ENCODE measurements at regions not wholly inside any gene's neighbourhood (a gene's known extent, or its start where the extent isn't known, plus 50 kb on each side); places are given as distances from the start of the nearest gene placed in this dataset.

DNA sequence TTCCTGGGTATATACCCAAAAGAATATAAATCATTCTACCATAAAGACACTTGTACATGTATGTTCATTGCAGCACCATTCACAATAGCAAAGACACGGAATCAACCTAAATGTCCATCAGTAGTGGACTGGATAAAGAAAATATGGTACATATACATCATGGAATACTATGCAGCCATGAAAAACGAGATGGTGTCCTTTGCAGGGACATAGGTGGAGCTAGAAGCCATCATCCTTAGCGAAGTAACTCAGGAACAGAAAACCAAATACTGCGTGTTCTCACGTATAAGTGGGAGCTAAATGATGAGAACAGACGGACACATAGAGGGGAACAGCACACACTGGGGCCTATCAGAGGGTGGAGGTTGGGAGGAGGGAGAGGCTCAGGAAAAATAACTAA lies 183.7 kb upstream of the CELF2 start:
- no peak overlapping the region for H3K4me3 Mint-ChIP-seq
- ATAC-seq (no peak), DNase-seq (no peak)
- H3K27ac Mint-ChIP-seq, result no peak overlapping the region
- H3K9me3 Mint-ChIP-seq (ENCODE audit: low read depth), result no peaks in the 10 kb centered on the region
- H3K36me3 Mint-ChIP-seq (ENCODE audit: low read depth), result no peaks in the 10 kb centered on the region
- H3K27me3 Mint-ChIP-seq, result peaks cover 6% of the 10 kb centered on the region
- intact Hi-C loops (cut with DNase I, micrococcal nuclease), result no loop called here
- ChIA-PET CTCF (no interaction called here), POLR2A (no interaction called here)
- H3K4me1 Mint-ChIP-seq, result no peaks in the 10 kb centered on the region

DNA sequence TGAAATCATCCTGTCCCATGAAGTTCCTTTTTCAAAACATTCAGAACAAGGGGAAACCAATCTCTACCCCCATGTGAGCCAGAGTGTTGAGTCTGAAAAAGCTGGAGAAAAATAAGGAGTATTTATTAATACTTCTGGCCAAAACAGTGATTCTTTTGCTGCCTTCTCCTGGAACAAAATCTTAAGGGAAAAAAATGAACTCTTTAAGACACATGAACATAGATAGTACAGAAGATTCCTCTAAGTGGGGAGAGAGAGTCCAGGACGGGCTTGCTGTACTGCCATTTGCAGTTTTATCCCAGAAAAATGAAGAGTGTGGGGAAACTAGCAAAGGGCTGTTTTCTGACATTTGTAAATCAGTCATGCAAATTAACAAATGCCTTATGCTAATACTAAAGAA lies 173.4 kb upstream of the CELF2 start:
- no peak for DNase-seq
- H3K27me3 Mint-ChIP-seq, result peaks cover 9% of the 10 kb centered on the region
- H3K9me3 Mint-ChIP-seq (ENCODE audit: low read depth), result peaks cover 5% of the 10 kb centered on the region
- POLR2A ChIA-PET, result no interaction called here
- H3K4me3 Mint-ChIP-seq, result no peak overlapping the region
- ATAC-seq, result no peak
- no peak overlapping the region for H3K27ac Mint-ChIP-seq
- intact Hi-C loops (cut with DNase I, micrococcal nuclease), result no loop called here
- H3K4me1 Mint-ChIP-seq, result no peaks in the 10 kb centered on the region
- CTCF ChIA-PET, result no interaction called here
- H3K36me3 Mint-ChIP-seq (ENCODE audit: low read depth), result no peaks in the 10 kb centered on the region

DNA sequence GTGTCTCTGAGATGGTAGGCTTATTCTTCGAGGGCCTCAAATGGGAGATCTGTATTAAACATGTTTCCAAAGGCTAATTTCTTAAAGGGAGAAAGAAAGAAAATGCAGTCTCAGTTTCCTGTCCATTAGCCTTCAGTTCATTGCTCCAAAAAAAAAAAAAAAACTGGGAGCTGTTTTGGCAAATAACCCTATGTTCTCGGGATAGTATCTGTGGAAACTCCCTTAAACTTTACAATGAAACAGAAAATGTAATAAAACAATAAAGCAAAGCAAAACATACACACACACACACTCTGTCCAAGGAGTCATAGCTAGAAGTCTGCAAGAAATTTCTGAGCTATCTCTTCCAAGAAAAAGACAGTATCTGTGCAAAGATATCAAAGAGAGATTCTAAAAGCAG lies 172.5 kb upstream of the CELF2 start:
- ATAC-seq (no peak), DNase-seq (no peak)
- intact Hi-C loops (cut with DNase I, micrococcal nuclease), result no loop called here
- H3K4me3 Mint-ChIP-seq, result no peak overlapping the region
- peaks cover 12% of the 10 kb centered on the region for H3K27me3 Mint-ChIP-seq
- H3K4me1 Mint-ChIP-seq, result no peaks in the 10 kb centered on the region
- peaks cover 4% of the 10 kb centered on the region for H3K9me3 Mint-ChIP-seq (ENCODE audit: low read depth)
- H3K27ac Mint-ChIP-seq, result no peak overlapping the region
- CTCF ChIA-PET, result no interaction called here
- no peaks in the 10 kb centered on the region for H3K36me3 Mint-ChIP-seq (ENCODE audit: low read depth)
- POLR2A ChIA-PET, result no interaction called here

DNA sequence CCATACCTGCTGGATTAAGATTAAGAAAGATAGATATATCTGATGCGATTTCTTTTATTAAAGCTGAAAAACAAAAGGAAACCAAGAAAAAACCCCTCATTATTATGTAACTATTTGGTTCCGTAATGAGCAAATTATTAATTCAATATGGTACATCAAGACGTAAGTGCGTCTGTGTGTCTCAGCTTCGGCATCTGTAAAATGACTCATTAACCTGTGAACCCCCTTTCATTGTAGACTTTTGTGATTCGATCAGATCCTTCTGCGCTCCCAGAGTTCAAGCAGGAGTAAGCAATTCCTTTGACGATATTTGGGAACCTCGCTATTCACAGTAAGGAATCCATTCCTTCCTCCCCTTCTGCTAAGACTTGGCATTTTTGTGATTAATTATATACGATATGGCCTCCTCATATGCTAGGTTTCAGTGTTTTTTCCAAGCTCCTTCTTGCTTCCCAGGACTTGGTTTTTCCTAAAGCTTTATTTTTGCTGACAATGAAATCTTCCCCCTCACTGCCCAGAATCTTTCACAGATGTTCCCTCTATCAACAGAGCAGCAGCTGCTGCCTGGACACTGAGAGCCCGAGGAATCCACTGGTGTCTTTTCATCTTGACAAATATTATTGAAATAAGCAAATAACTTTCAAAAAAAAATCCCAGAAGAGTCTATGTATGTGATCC lies 171.7 kb upstream of the CELF2 start:
- DNase-seq, result no peak
- intact Hi-C loops (cut with DNase I, micrococcal nuclease), result no loop called here
- no peak overlapping the region for H3K4me3 Mint-ChIP-seq
- POLR2A ChIA-PET, result no interaction called here
- no peak for ATAC-seq
- H3K27ac Mint-ChIP-seq, result no peak overlapping the region
- CTCF ChIA-PET, result interaction anchor here (0.7 kb wide), 1 partner anchor 256 kb away, joined by 3 read pairs; no protein-coding TSS in a partner anchor
- H3K9me3 Mint-ChIP-seq (ENCODE audit: low read depth), result no peaks in the 10 kb centered on the region
- no peaks in the 10 kb centered on the region for H3K36me3 Mint-ChIP-seq (ENCODE audit: low read depth)
- no peaks in the 10 kb centered on the region for H3K4me1 Mint-ChIP-seq
- peaks cover 14% of the 10 kb centered on the region for H3K27me3 Mint-ChIP-seq

DNA sequence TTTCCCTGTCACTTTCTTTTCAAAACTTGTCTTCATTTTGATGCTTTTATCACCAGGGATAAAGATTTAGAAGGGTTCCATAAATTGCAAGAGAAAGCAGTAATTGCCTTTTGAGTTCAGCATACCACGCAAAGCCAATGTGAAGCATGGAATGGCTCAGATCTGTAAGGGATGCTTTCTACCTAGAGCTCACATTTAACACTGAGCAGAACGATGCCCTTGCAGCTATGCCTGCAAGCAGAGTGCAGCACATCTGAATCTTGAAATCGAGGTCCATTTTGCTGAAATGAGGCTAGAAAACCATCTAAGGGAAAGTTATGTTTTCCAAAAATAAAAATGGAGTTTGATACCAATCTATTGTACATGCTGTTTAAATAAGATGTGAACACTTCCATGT lies 171.2 kb upstream of the CELF2 start:
- DNase-seq, result no peak
- intact Hi-C loops (cut with DNase I, micrococcal nuclease), result no loop called here
- POLR2A ChIA-PET, result no interaction called here
- ATAC-seq, result no peak
- Mint-ChIP-seq H3K4me1 (no peaks in the 10 kb centered on the region), H3K27ac (no peak overlapping the region), H3K9me3 (ENCODE audit: low read depth) (no peaks in the 10 kb centered on the region), H3K4me3 (no peak overlapping the region), H3K27me3 (peaks cover 16% of the 10 kb centered on the region), H3K36me3 (ENCODE audit: low read depth) (no peaks in the 10 kb centered on the region)
- CTCF ChIA-PET, result interaction anchor here (0.7 kb wide), 1 partner anchor 257 kb away, joined by 3 read pairs; no protein-coding TSS in a partner anchor

DNA sequence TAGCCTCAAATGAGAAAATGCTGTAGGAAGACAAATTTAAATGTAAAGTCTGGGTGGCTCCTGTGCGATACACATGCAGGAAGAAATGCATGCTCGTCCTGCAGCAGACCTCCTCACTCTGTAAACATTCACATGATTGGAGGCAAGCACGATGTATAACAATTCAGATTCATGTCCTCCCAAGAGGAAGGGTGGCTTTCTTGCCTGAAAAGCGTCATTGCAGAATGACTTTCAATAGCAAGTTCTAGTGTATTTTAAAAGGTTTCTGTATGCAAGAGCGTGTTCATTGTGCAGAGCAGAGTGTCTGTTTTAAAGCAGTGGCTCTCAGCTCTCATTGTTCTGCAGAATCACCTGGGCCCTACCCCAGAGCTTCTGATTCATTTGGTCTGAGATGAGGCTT lies 170.3 kb upstream of the CELF2 start:
- no peak overlapping the region for H3K27ac Mint-ChIP-seq
- ChIA-PET CTCF (no interaction called here), POLR2A (no interaction called here)
- DNase-seq (no peak), ATAC-seq (no peak)
- H3K4me1 Mint-ChIP-seq, result no peaks in the 10 kb centered on the region
- intact Hi-C loops (cut with DNase I, micrococcal nuclease), result no loop called here
- H3K36me3 Mint-ChIP-seq (ENCODE audit: low read depth), result no peaks in the 10 kb centered on the region
- H3K27me3 Mint-ChIP-seq, result peaks cover 21% of the 10 kb centered on the region
- H3K4me3 Mint-ChIP-seq, result no peak overlapping the region
- no peaks in the 10 kb centered on the region for H3K9me3 Mint-ChIP-seq (ENCODE audit: low read depth)

DNA sequence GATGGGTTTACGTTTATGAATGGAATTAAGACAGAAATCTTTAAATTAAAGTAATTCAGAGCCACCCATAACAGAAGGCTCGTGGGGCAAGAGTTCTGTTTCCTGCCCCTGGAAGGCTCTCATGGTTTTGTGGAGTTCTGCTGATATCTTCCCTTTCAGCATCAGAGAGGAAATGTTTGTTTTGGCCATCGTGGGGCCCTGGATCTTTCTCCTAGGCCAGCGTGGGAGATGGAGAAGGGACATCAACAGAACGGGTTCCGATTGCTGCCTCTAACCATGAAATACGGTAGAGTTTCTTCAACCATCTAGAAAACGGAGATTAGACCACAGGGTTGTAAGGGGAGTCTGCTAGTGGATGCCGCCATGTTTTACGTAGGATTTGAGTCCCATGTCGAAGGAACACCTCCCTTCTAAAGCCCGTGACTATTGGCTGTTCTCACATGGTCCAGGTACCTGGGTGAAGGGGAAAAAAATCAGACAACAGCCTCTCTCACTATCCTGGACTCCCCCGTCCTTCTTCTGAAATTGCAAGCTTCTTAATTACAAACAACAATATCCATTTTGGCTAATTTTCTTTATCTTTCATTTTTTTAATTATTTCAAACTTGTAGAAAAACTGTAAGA lies 169.1 kb upstream of the CELF2 start:
- H3K4me3 Mint-ChIP-seq, result no peak overlapping the region
- H3K27me3 Mint-ChIP-seq, result peaks cover 23% of the 10 kb centered on the region
- H3K9me3 Mint-ChIP-seq (ENCODE audit: low read depth), result no peaks in the 10 kb centered on the region
- ChIA-PET POLR2A (no interaction called here), CTCF (interaction anchor here (0.7 kb wide), 1 partner anchor 163 kb away, joined by 3 read pairs; no protein-coding TSS in a partner anchor)
- H3K36me3 Mint-ChIP-seq (ENCODE audit: low read depth), result no peaks in the 10 kb centered on the region
- H3K27ac Mint-ChIP-seq, result no peak overlapping the region
- H3K4me1 Mint-ChIP-seq, result no peaks in the 10 kb centered on the region
- DNase-seq, result no peak
- ATAC-seq, result no peak
- intact Hi-C loops (cut with DNase I, micrococcal nuclease), result no loop called here

DNA sequence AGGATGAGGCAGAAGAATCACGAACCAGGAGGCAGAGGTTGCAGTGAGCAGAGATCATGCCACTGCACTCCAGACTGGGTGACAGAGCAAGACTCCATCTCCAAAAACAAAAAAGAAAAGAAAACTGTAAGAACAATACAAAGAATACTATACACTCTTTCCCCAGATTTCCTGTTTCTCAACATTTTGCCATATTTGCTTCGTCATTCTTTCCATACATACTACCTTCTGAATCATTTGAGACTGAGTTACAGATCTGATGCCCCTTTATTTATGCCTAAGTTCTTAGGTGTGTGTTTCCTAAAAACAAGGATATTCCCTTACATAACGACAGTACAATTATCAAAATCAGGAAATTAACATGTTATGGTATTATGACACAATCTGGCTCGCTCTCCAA lies 168.4 kb upstream of the CELF2 start:
- ChIA-PET POLR2A (no interaction called here), CTCF (no interaction called here)
- no peaks in the 10 kb centered on the region for H3K36me3 Mint-ChIP-seq (ENCODE audit: low read depth)
- H3K27ac Mint-ChIP-seq, result no peak overlapping the region
- ATAC-seq (no peak), DNase-seq (no peak)
- intact Hi-C loops (cut with DNase I, micrococcal nuclease), result no loop called here
- H3K9me3 Mint-ChIP-seq (ENCODE audit: low read depth), result no peaks in the 10 kb centered on the region
- no peaks in the 10 kb centered on the region for H3K4me1 Mint-ChIP-seq
- no peak overlapping the region for H3K4me3 Mint-ChIP-seq
- H3K27me3 Mint-ChIP-seq, result peaks cover 22% of the 10 kb centered on the region

DNA sequence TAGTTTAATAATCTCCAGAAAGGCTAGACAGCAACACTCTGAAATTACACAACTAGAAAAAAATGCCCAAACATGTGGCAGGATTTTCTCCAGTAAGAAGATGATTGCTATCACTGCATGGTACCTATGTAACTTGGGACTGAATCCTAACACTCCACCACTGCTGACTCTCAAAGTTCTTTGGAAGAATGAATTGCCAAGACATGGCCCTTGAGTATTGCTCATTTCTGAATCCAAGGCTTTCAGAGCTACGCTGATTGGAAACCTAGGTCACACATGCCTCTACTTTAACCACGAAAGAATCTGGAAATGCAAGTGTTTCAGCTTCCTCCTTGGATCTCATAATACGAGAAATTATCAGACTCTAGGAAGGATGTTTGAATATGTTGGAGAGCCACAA lies 167.5 kb upstream of the CELF2 start:
- Mint-ChIP-seq H3K27me3 (peaks cover 22% of the 10 kb centered on the region), H3K9me3 (ENCODE audit: low read depth) (no peaks in the 10 kb centered on the region), H3K4me1 (peaks cover 4% of the 10 kb centered on the region), H3K27ac (no peak overlapping the region), H3K36me3 (ENCODE audit: low read depth) (no peaks in the 10 kb centered on the region), H3K4me3 (no peak overlapping the region)
- no peak for DNase-seq
- intact Hi-C loops (cut with DNase I, micrococcal nuclease), result no loop called here
- POLR2A ChIA-PET, result no interaction called here
- no peak for ATAC-seq
- CTCF ChIA-PET, result interaction anchor here (1.3 kb wide), 1 partner anchor 9 kb away, joined by 3 read pairs; no protein-coding TSS in a partner anchor

DNA sequence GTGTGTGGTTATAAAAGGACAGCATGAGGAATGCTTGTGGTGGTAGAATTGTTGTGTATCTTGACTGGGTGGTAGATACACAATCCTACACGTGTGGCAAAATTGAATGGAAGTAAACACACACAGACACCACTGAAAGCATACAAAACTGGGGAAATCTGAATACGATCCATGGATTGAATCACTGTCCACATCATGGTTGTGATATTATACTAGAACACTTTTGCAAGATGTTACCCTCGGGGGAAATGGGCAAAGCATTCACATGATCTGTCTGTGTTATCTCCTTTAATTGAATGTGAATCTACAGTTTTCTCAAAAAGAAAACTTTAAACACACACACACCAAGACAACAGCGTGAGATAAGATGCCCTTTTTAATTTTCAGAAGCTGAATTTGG lies 165.2 kb upstream of the CELF2 start:
- intact Hi-C loops (cut with DNase I, micrococcal nuclease), result no loop called here
- H3K4me1 Mint-ChIP-seq, result peaks cover 4% of the 10 kb centered on the region
- ChIA-PET POLR2A (no interaction called here), CTCF (no interaction called here)
- H3K36me3 Mint-ChIP-seq (ENCODE audit: low read depth), result no peaks in the 10 kb centered on the region
- no peak overlapping the region for H3K4me3 Mint-ChIP-seq
- no peaks in the 10 kb centered on the region for H3K9me3 Mint-ChIP-seq (ENCODE audit: low read depth)
- no peak overlapping the region for H3K27ac Mint-ChIP-seq
- peaks cover 21% of the 10 kb centered on the region for H3K27me3 Mint-ChIP-seq
- ATAC-seq (no peak), DNase-seq (no peak)

DNA sequence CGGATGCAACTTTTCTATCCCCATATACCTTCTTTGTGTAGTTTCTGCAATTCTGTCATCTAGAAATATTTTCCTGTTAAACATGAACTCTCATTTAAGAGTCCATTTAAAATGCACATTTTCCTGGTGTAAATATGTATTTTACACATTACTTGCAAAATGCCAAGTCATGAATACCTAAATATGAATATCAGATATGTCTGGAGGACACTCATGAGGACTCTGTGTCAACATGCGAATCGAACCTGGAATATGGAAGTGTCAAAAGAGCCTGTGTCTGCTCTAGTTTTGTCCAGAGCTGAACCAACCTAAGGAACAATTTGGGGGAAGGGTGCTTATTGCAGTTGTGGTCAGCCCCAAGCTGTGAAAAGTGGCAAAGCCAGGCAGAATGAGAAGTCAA lies 163.7 kb upstream of the CELF2 start:
- peaks cover 19% of the 10 kb centered on the region for H3K27me3 Mint-ChIP-seq
- ChIA-PET CTCF (no interaction called here), POLR2A (no interaction called here)
- peaks cover 4% of the 10 kb centered on the region for H3K4me1 Mint-ChIP-seq
- H3K27ac Mint-ChIP-seq, result no peak overlapping the region
- DNase-seq (no peak), ATAC-seq (no peak)
- no peaks in the 10 kb centered on the region for H3K9me3 Mint-ChIP-seq (ENCODE audit: low read depth)
- intact Hi-C loops (cut with DNase I, micrococcal nuclease), result no loop called here
- H3K36me3 Mint-ChIP-seq (ENCODE audit: low read depth), result no peaks in the 10 kb centered on the region
- no peak overlapping the region for H3K4me3 Mint-ChIP-seq

DNA sequence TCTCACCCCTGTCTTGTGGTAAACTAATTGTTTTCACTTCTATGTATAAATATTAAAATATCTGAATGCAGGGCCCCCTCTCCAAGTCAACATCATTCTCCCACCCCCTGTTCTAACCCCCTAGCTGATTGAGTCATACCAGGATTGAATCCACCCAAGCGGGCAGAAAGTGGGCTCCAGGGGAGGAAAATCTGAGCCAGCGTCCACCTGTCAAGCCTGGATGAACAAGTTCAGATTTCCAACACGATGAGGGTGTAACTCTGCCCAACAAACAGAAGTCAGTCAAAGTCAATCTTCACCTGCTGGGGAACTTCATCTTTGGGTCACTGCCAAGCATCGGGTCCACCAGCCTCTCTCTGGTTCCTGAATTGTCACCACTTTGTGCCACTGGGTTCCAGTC lies 162.9 kb upstream of the CELF2 start:
- no peaks in the 10 kb centered on the region for H3K36me3 Mint-ChIP-seq (ENCODE audit: low read depth)
- H3K9me3 Mint-ChIP-seq (ENCODE audit: low read depth), result no peaks in the 10 kb centered on the region
- ATAC-seq (no peak), DNase-seq (no peak)
- H3K4me1 Mint-ChIP-seq, result peaks cover 4% of the 10 kb centered on the region
- no peak overlapping the region for H3K4me3 Mint-ChIP-seq
- POLR2A ChIA-PET, result no interaction called here
- CTCF ChIA-PET, result no interaction called here
- no peak overlapping the region for H3K27ac Mint-ChIP-seq
- peaks cover 16% of the 10 kb centered on the region for H3K27me3 Mint-ChIP-seq
- intact Hi-C loops (cut with DNase I, micrococcal nuclease), result no loop called here
